GM12878 (cell line): ENCODE measurements at regions not wholly inside any gene's neighbourhood (a gene's known extent, or its start where the extent isn't known, plus 50 kb on each side); places are given as distances from the start of the nearest gene placed in this dataset.

ENCODE experiments used
- BRCA1 ChIP-seq: IDR thresholded peaks from 2 replicates; pipeline ENCODE4 v1.6.1; 2011; ENCODE audit warnings: low read depth, low read length, improper control_type of control experiment
- FOXM1 ChIP-seq: IDR thresholded peaks from 2 replicates; pipeline ENCODE4 v1.6.1; 2012; ENCODE audit warnings: low read depth, mild to moderate bottlenecking, inconsistent platforms, low read length, moderate library complexity
- POLR2AphosphoS5 ChIP-seq: IDR thresholded peaks from 2 replicates; pipeline ENCODE4 v1.6.1; 2011; ENCODE audit warnings: mild to moderate bottlenecking, low read length, inconsistent platforms

- no peak for TF ChIP-seq POLR2AphosphoS5
- TF ChIP-seq FOXM1, result no peak
- no peak for TF ChIP-seq BRCA1
Measured at GRCh38 chr20:12627485-12627884, 381.3 kb upstream of the SPTLC3 start.
